GM10266 (cell line): ENCODE measurements at regions not wholly inside any gene's neighbourhood (a gene's known extent, or its start where the extent isn't known, plus 50 kb on each side); places are given as distances from the start of the nearest gene placed in this dataset.

ENCODE experiments used
- DNase-seq: peaks from one replicate; pipeline ENCODE4 v3.0.0; 2012; ENCODE audit errors: extremely low spot score
- CTCF ChIP-seq: IDR thresholded peaks from 2 replicates; pipeline ENCODE4 v1.5.1; 2012; ENCODE audit warnings: mild to moderate bottlenecking, low read depth; ENCODE audit not compliant: control insufficient read depth, insufficient read depth; ENCODE audit errors: missing control alignments

- no peak for TF ChIP-seq CTCF
- DNase-seq, result no peak
Measured at GRCh38 chr5:147997486-147997885, 66.3 kb upstream of the SPINK5 start.

GRCh38 chr5:147996379-147996778 is 67.4 kb upstream of the SPINK5 start:
- no peak for DNase-seq
- no peak for TF ChIP-seq CTCF

- no peak for TF ChIP-seq CTCF
- no peak for DNase-seq
Measured at GRCh38 chr5:147995846-147996245, 67.9 kb upstream of the SPINK5 start.

GRCh38 chr5:147989994-147990393 is 73.8 kb upstream of the SPINK5 start:
- TF ChIP-seq CTCF, result no peak
- DNase-seq, result no peak

GRCh38 chr5:147989239-147989638 is 74.5 kb upstream of the SPINK5 start:
- no peak for DNase-seq
- no peak for TF ChIP-seq CTCF

GRCh38 chr5:147986134-147986757 is 77.5 kb upstream of the SPINK5 start:
- no peak for DNase-seq
- TF ChIP-seq CTCF, result no peak

- no peak for DNase-seq
- no peak for TF ChIP-seq CTCF
Measured at GRCh38 chr5:147985608-147986007, 78.2 kb upstream of the SPINK5 start.
